T1000 (cell line): ENCODE measurements at regions not wholly inside any gene's neighbourhood (a gene's known extent, or its start where the extent isn't known, plus 50 kb on each side); places are given as distances from the start of the nearest gene placed in this dataset.
"Not testable (repeated sequence)": the region's sequence is repeated elsewhere in the genome, so short reads cannot be mapped to it uniquely, and the experiment has no call there.

Experiments used
- DNase-seq: peaks from one replicate; lab custom pipeline; 2025; ENCODE audit warnings: mixed read lengths; lab: John Stamatoyannopoulos, UW

- DNase-seq: no peak
Measured at GRCh38 chr6:14217728-14218518, 100.4 kb downstream of the CD83 start.

GRCh38 chr6:14218519-14218800, 100.9 kb downstream of the CD83 start:
- no peak for DNase-seq

GRCh38 chr6:14221564-14222279, 104.2 kb downstream of the CD83 start:
- no peak for DNase-seq

GRCh38 chr6:14222956-14223355, 105.4 kb downstream of the CD83 start:
- no peak for DNase-seq

GRCh38 chr6:14224359-14225103, 107.0 kb downstream of the CD83 start:
- no peak for DNase-seq

- DNase-seq: no peak
Measured at GRCh38 chr6:14226051-14226660, 108.6 kb downstream of the CD83 start.

GRCh38 chr6:14228571-14228970, 111.0 kb downstream of the CD83 start:
- no peak for DNase-seq

- no peak for DNase-seq
Measured at GRCh38 chr6:14231071-14231483, 113.5 kb downstream of the CD83 start.

GRCh38 chr6:14231501-14232280, 114.1 kb downstream of the CD83 start:
- DNase-seq: no peak

- no peak for DNase-seq
Measured at GRCh38 chr6:14232889-14233288, 115.3 kb downstream of the CD83 start.

- DNase-seq: no peak
Measured at GRCh38 chr6:14235653-14236356, 118.2 kb downstream of the CD83 start.

GRCh38 chr6:14239097-14239496, 121.5 kb downstream of the CD83 start:
- no peak for DNase-seq

- no peak for DNase-seq
Measured at GRCh38 chr6:14240411-14241166, 123.0 kb downstream of the CD83 start.

GRCh38 chr6:14241255-14242070, 123.9 kb downstream of the CD83 start:
- no peak for DNase-seq

- not testable (repeated sequence) for DNase-seq
Measured at GRCh38 chr6:14242912-14243311, 125.3 kb downstream of the CD83 start.

GRCh38 chr6:14243597-14243996, 126.0 kb downstream of the CD83 start:
- DNase-seq: no peak

GRCh38 chr6:14246876-14247275, 129.3 kb downstream of the CD83 start:
- DNase-seq: no peak

- no peak for DNase-seq
Measured at GRCh38 chr6:14250573-14250972, 133.0 kb downstream of the CD83 start.

- no peak for DNase-seq
Measured at GRCh38 chr6:14252271-14252850, 134.8 kb downstream of the CD83 start.
